T-cell (primary cell): ENCODE measurements at regions not wholly inside any gene's neighbourhood (a gene's known extent, or its start where the extent isn't known, plus 50 kb on each side); places are given as distances from the start of the nearest gene placed in this dataset.

Source experiments
- ATAC-seq, 4 experiments: fragments of 200-7000 bp in 3 of 4; fragments of 150-1000 bp in 1 of 4; cut with Tn5 transposase; replicated peaks in 1 of 4; 1 replicate in 3 of 4; 2 replicates in 1 of 4; pipeline ENCODE4 v1.10.0; 2021; ENCODE audit warnings: moderate library complexity in 3 of 4, mild to moderate bottlenecking in 2 of 4, moderate number of reproducible peaks in 1 of 4
- CTCF ChIA-PET, 2 donors: fragments of 300-600 bp; sonication (Branson Sonifier 250); formaldehyde crosslinking; loops; one replicate each; lab custom pipeline; 2022; ENCODE audit warnings: antibody characterized with exemption in 2 of 2; lab: Charles Lee
- POLR2A ChIA-PET, 2 donors: fragments of 300-600 bp; sonication (Branson Sonifier 250); formaldehyde crosslinking; loops; one replicate each; lab custom pipeline; 2022; ENCODE audit warnings: antibody characterized with exemption in 2 of 2; lab: Charles Lee
- DNase-seq, 35 experiments: peaks; one replicate each; pipeline versions ENCODE4 v3.0.0 to v3.0.0-alpha.2; 2013 to 2023
- H3K27ac ChIP-seq: one replicate; pipeline ENCODE4 v1.5.1; 2013; ENCODE audit warnings: low read length
- H3K27me3 ChIP-seq, 2 experiments: replicated peaks in 1 of 2; 1 replicate in 1 of 2; 2 replicates in 1 of 2; pipeline versions ENCODE4 v1.6.1 to v1.7.0; 2013; ENCODE audit warnings: low read length in 1 of 2, mixed read lengths in 1 of 2; ENCODE audit not compliant: control insufficient read depth in 2 of 2, insufficient read depth in 2 of 2; ENCODE audit errors: extremely low read depth in 1 of 2
- H3K36me3 ChIP-seq, 2 donors: 1 replicate in 1 of 2; 2 replicates in 1 of 2; pipeline versions ENCODE4 v1.6.1 to v1.7.0; 2013; ENCODE audit warnings: low read length in 1 of 2; ENCODE audit not compliant: control insufficient read depth in 2 of 2, insufficient read depth in 1 of 2; ENCODE audit errors: extremely low read depth in 1 of 2
- H3K4me1 ChIP-seq, 2 experiments: 1 replicate in 1 of 2; 2 replicates in 1 of 2; pipeline versions ENCODE4 v1.6.1 to v1.7.0; 2013; ENCODE audit warnings: low read length in 2 of 2, mixed read lengths in 1 of 2; ENCODE audit not compliant: insufficient read depth in 2 of 2, control insufficient read depth in 1 of 2; ENCODE audit errors: extremely low read depth in 1 of 2
- H3K4me3 ChIP-seq, 2 donors: 1 replicate in 1 of 2; 2 replicates in 1 of 2; pipeline versions ENCODE4 v1.5.1 to v1.7.0; 2013; ENCODE audit warnings: mild to moderate bottlenecking in 2 of 2, low read length in 1 of 2, moderate library complexity in 1 of 2; ENCODE audit not compliant: control insufficient read depth in 1 of 2; ENCODE audit errors: extremely low read depth in 1 of 2
- H3K9me3 ChIP-seq: 2 replicates; pipeline ENCODE4 v1.7.0; 2013
- H3K27ac Mint-ChIP-seq, 2 donors: one replicate each; pipeline ENCODE4 v1.8.0; 2020 to 2021; ENCODE audit warnings: mild to moderate bottlenecking in 2 of 2, mixed read lengths in 2 of 2
- H3K27me3 Mint-ChIP-seq, 2 donors: one replicate each; pipeline ENCODE4 v1.8.0; 2021 to 2022; ENCODE audit warnings: mixed read lengths in 2 of 2
- H3K36me3 Mint-ChIP-seq: one replicate; pipeline ENCODE4 v1.8.0; 2021; ENCODE audit warnings: mixed read lengths
- H3K4me1 Mint-ChIP-seq, 3 donors: one replicate each; pipeline ENCODE4 v1.8.0; 2020 to 2022; ENCODE audit warnings: mixed read lengths in 3 of 3, mild to moderate bottlenecking in 1 of 3
- H3K4me3 Mint-ChIP-seq, 3 donors: one replicate each; pipeline ENCODE4 v1.8.0; 2020 to 2022; ENCODE audit warnings: mild to moderate bottlenecking in 3 of 3, mixed read lengths in 3 of 3, moderate library complexity in 3 of 3
- H3K9me3 Mint-ChIP-seq, 3 donors: one replicate each; pipeline ENCODE4 v1.8.0; 2020 to 2022; ENCODE audit warnings: mixed read lengths in 3 of 3
- WGBS: methylation state at CpG from one replicate; pipeline ENCODE4 v1.1.5; 2013; ENCODE audit warnings: missing lambda C conversion rate; ENCODE audit not compliant: insufficient coverage; 5-methylcytosine and 5-hydroxymethylcytosine counted together

GRCh38 chr11:42337786-42338455 lies 878.5 kb upstream of the LRRC4C start:
- Mint-ChIP-seq H3K36me3 (no peaks in the 10 kb centered on the region), H3K27ac (no peak overlapping the region), H3K4me1 (no peaks in the 10 kb centered on the region), H3K4me3 (no peak overlapping the region), H3K9me3 (peaks cover 19 to 28% (median 20%) of the 10 kb centered on the region in 3 donors), H3K27me3 (no peaks in the 10 kb centered on the region)
- no peaks in the 10 kb centered on the region for H3K4me1 ChIP-seq
- H3K27me3 ChIP-seq = no peaks in the 10 kb centered on the region
- ChIA-PET CTCF (no interaction called here), POLR2A (no interaction called here)
- no peak overlapping the region for H3K4me3 ChIP-seq
- H3K36me3 ChIP-seq = no peaks in the 10 kb centered on the region
- ATAC-seq = no peak
- 80% methylated on average over 4 of the region's 4 CpGs for WGBS
- DNase-seq = no peak
- H3K9me3 ChIP-seq = no peaks in the 10 kb centered on the region
- no peak overlapping the region for H3K27ac ChIP-seq

- CTCF ChIA-PET = no interaction called here
- Mint-ChIP-seq H3K27ac (no peak overlapping the region), H3K27me3 (no peaks in the 10 kb centered on the region), H3K4me3 (no peak overlapping the region), H3K36me3 (no peaks in the 10 kb centered on the region), H3K4me1 (no peaks in the 10 kb centered on the region), H3K9me3 (peaks cover 3 to 15% (median 15%) of the 10 kb centered on the region in 3 donors)
- H3K36me3 ChIP-seq = no peaks in the 10 kb centered on the region
- H3K4me3 ChIP-seq = no peak overlapping the region
- H3K9me3 ChIP-seq = no peaks in the 10 kb centered on the region
- DNase-seq (no peak), ATAC-seq (no peak)
- H3K4me1 ChIP-seq = no peaks in the 10 kb centered on the region
- H3K27me3 ChIP-seq = no peaks in the 10 kb centered on the region
- H3K27ac ChIP-seq = no peak overlapping the region
- WGBS = 96% methylated on average over 21 of the region's 25 CpGs
- POLR2A ChIA-PET = no interaction called here
Observed at GRCh38 chr11:42344204-42344792, 884.8 kb upstream of the LRRC4C start.

GRCh38 chr11:42345933-42346332 lies 886.5 kb upstream of the LRRC4C start:
- H3K36me3 Mint-ChIP-seq = no peaks in the 10 kb centered on the region
- H3K9me3 Mint-ChIP-seq = peaks cover 9 to 21% (median 14%) of the 10 kb centered on the region in 3 donors
- Histone ChIP-seq H3K4me1 (no peaks in the 10 kb centered on the region), H3K36me3 (no peaks in the 10 kb centered on the region), H3K27ac (no peak overlapping the region), H3K27me3 (no peaks in the 10 kb centered on the region), H3K9me3 (no peaks in the 10 kb centered on the region), H3K4me3 (no peak overlapping the region)
- no peak for ATAC-seq
- POLR2A ChIA-PET = no interaction called here
- CTCF ChIA-PET = no interaction called here
- H3K27me3 Mint-ChIP-seq = no peaks in the 10 kb centered on the region
- no peak overlapping the region for H3K4me3 Mint-ChIP-seq
- no peak overlapping the region for H3K27ac Mint-ChIP-seq
- H3K4me1 Mint-ChIP-seq = no peaks in the 10 kb centered on the region
- DNase-seq = no peak

GRCh38 chr11:42363701-42364100 lies 904.2 kb upstream of the LRRC4C start:
- ChIA-PET POLR2A (no interaction called here), CTCF (interaction anchor here in 1 of 2 donors (0.6 kb wide), 1 partner anchor 431 kb away, joined by 8 read pairs; no protein-coding TSS in a partner anchor)
- no peak overlapping the region for H3K4me3 Mint-ChIP-seq
- Histone ChIP-seq H3K27ac (no peak overlapping the region), H3K4me1 (no peaks in the 10 kb centered on the region), H3K9me3 (no peaks in the 10 kb centered on the region), H3K36me3 (no peaks in the 10 kb centered on the region), H3K4me3 (no peak overlapping the region), H3K27me3 (no peaks in the 10 kb centered on the region)
- H3K36me3 Mint-ChIP-seq = no peaks in the 10 kb centered on the region
- no peak overlapping the region for H3K27ac Mint-ChIP-seq
- no peaks in the 10 kb centered on the region for H3K4me1 Mint-ChIP-seq
- peaks cover 17 to 48% (median 36%) of the 10 kb centered on the region in 3 donors for H3K9me3 Mint-ChIP-seq
- ATAC-seq (no peak), DNase-seq (no peak)
- no CpG with 5 or more reads among the region's 2 CpGs for WGBS
- H3K27me3 Mint-ChIP-seq = no peaks in the 10 kb centered on the region

- H3K9me3 Mint-ChIP-seq = peaks cover 16 to 19% (median 18%) of the 10 kb centered on the region in 3 donors
- Histone ChIP-seq H3K9me3 (peaks cover 2% of the 10 kb centered on the region), H3K36me3 (no peaks in the 10 kb centered on the region), H3K27me3 (no peaks in the 10 kb centered on the region), H3K4me3 (no peak overlapping the region), H3K27ac (no peak overlapping the region), H3K4me1 (no peaks in the 10 kb centered on the region)
- ATAC-seq (no peak), DNase-seq (no peak)
- POLR2A ChIA-PET = no interaction called here
- H3K27ac Mint-ChIP-seq = no peak overlapping the region
- no peaks in the 10 kb centered on the region for H3K36me3 Mint-ChIP-seq
- no peaks in the 10 kb centered on the region for H3K27me3 Mint-ChIP-seq
- no peak overlapping the region for H3K4me3 Mint-ChIP-seq
- CTCF ChIA-PET = no interaction called here
- H3K4me1 Mint-ChIP-seq = no peaks in the 10 kb centered on the region
Observed at GRCh38 chr11:42390116-42390515, 921.7 kb upstream of the API5 start.

- no peak for DNase-seq
Observed at GRCh38 chr11:42397483-42397882, 914.3 kb upstream of the API5 start.

More at GRCh38 chr11:42397483-42397882, 914.3 kb upstream of the API5 start:
- H3K4me3 Mint-ChIP-seq = no peak overlapping the region
- no peak for ATAC-seq
- no peaks in the 10 kb centered on the region for H3K4me1 Mint-ChIP-seq
- H3K9me3 Mint-ChIP-seq = peaks cover 8 to 37% (median 24%) of the 10 kb centered on the region in 3 donors
- no peaks in the 10 kb centered on the region for H3K27me3 Mint-ChIP-seq
- Histone ChIP-seq H3K4me1 (no peaks in the 10 kb centered on the region), H3K27me3 (no peaks in the 10 kb centered on the region), H3K9me3 (peaks cover 2% of the 10 kb centered on the region), H3K27ac (no peak overlapping the region), H3K4me3 (no peak overlapping the region), H3K36me3 (no peaks in the 10 kb centered on the region)
- no peaks in the 10 kb centered on the region for H3K36me3 Mint-ChIP-seq
- CTCF ChIA-PET = no interaction called here
- POLR2A ChIA-PET = interaction anchor here in 1 of 2 donors (0.6 kb wide), 1 partner anchor 26 kb away, joined by 3 read pairs; no protein-coding TSS in a partner anchor
- no peak overlapping the region for H3K27ac Mint-ChIP-seq
